ENCODE measurements at regions not wholly inside any gene's neighbourhood (a gene's known extent, or its start where the extent isn't known, plus 50 kb on each side); places are given as distances from the start of the nearest gene placed in this dataset.

DNA sequence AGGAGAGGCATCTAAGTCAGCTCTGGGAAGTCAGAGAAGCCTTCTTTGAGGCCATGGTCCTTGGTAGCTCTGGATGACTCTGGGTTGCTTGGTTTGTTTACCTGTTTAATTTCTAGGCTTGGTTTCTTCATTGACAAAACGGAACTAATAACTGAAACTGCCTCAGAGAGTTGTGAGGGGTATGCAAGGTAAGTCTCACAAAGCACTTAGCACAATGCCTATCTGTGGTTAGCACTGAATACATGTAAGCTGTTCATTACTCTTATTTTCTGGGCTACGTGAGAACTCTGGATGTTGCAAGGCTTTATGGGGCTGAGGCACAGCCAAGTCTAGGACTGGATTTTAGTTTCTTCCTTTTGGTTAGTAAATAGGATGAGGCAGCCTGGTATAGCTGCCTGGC, 225.8 kb upstream of the NCAM1 start:
- Histone ChIP-seq H3K27ac (no peak overlapping the region), H3K4me3 (IDR thresholded peaks at IDR 0.05; ENCODE audit: insufficient read depth, low read depth, low read length) (no peak overlapping the region), H3K9ac (no peak overlapping the region), H3K79me2 (ENCODE audit: insufficient read depth, low read depth) (no peaks in the 10 kb centered on the region), H4K20me1 (ENCODE audit: insufficient read depth) (no peaks in the 10 kb centered on the region), H3K4me1 (ENCODE audit: low read depth, poor library complexity, severe bottlenecking) (no peaks in the 10 kb centered on the region), H3K36me3 (ENCODE audit: insufficient read depth) (no peaks in the 10 kb centered on the region), H2AFZ (ENCODE audit: low read depth) (no peak overlapping the region), H3K4me2 (no peak overlapping the region), H3K27me3 (ENCODE audit: insufficient read depth, low read depth) (no peaks in the 10 kb centered on the region)
- TF ChIP-seq, protein P1, sequence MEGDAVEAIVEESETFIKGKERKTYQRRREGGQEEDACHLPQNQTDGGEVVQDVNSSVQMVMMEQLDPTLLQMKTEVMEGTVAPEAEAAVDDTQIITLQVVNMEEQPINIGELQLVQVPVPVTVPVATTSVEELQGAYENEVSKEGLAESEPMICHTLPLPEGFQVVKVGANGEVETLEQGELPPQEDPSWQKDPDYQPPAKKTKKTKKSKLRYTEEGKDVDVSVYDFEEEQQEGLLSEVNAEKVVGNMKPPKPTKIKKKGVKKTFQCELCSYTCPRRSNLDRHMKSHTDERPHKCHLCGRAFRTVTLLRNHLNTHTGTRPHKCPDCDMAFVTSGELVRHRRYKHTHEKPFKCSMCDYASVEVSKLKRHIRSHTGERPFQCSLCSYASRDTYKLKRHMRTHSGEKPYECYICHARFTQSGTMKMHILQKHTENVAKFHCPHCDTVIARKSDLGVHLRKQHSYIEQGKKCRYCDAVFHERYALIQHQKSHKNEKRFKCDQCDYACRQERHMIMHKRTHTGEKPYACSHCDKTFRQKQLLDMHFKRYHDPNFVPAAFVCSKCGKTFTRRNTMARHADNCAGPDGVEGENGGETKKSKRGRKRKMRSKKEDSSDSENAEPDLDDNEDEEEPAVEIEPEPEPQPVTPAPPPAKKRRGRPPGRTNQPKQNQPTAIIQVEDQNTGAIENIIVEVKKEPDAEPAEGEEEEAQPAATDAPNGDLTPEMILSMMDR (conservative IDR thresholded peaks at IDR 0.05; ENCODE audit: low read depth, low read length), result no peak

DNA sequence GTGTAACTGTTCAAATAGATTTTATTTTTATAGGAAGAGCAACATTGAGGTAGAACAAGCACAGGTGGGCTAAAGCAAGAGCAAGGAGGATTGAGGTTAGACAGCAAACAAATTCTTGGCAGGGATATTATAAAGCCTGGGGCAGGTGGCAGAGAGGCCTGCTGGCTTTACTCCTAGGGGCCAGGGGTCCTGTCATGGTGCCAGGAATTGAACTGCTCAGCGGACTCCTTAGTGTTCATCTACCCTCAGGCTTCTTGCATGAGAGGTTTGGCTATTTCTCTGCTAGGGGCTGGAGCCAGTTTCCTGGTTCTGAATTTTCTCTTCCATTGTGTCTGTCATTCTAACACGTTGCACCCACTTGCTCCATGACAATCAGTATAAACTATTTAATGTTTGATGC, 217.2 kb upstream of the NCAM1 start:
- no peak overlapping the region for H3K9ac ChIP-seq
- H3K4me2 ChIP-seq, result no peak overlapping the region
- H3K27me3 ChIP-seq (ENCODE audit: insufficient read depth, low read depth), result no peaks in the 10 kb centered on the region
- TF ChIP-seq, protein P1 (conservative IDR thresholded peaks at IDR 0.05; ENCODE audit: low read depth, low read length), result no peak
- no peak overlapping the region for H3K4me3 ChIP-seq (IDR thresholded peaks at IDR 0.05; ENCODE audit: insufficient read depth, low read depth, low read length)
- no peaks in the 10 kb centered on the region for H3K36me3 ChIP-seq (ENCODE audit: insufficient read depth)
- H3K27ac ChIP-seq, result no peak overlapping the region
- H3K79me2 ChIP-seq (ENCODE audit: insufficient read depth, low read depth), result no peaks in the 10 kb centered on the region
- no peak overlapping the region for H2AFZ ChIP-seq (ENCODE audit: low read depth)
- no peaks in the 10 kb centered on the region for H4K20me1 ChIP-seq (ENCODE audit: insufficient read depth)
- no peaks in the 10 kb centered on the region for H3K4me1 ChIP-seq (ENCODE audit: low read depth, poor library complexity, severe bottlenecking)

DNA sequence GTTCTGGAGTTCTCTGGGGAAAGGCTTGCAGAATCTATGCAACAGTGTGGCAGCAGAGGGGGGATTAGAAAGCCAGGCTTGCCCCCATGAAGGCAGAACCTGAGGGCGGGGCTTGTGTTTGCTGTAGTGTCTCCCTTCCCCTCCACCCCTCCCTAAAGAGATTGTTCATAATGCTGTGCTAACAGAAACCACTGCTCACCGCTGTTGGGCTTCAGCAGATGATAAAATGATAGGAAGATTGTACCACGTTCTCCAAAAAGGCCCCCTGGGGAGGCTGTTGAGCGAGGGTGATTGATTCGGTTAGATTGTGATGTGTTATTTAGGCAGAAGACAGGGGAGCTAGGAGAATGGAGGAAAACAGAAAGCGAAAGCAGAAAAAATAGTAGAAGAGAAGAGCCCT, 215.2 kb upstream of the NCAM1 start:
- H3K79me2 ChIP-seq (ENCODE audit: insufficient read depth, low read depth), result no peaks in the 10 kb centered on the region
- no peaks in the 10 kb centered on the region for H4K20me1 ChIP-seq (ENCODE audit: insufficient read depth)
- no peak overlapping the region for H3K27ac ChIP-seq
- H3K27me3 ChIP-seq (ENCODE audit: insufficient read depth, low read depth), result no peaks in the 10 kb centered on the region
- H2AFZ ChIP-seq (ENCODE audit: low read depth), result no peak overlapping the region
- H3K36me3 ChIP-seq (ENCODE audit: insufficient read depth), result no peaks in the 10 kb centered on the region
- H3K9ac ChIP-seq, result no peak overlapping the region
- no peaks in the 10 kb centered on the region for H3K4me1 ChIP-seq (ENCODE audit: low read depth, poor library complexity, severe bottlenecking)
- H3K4me3 ChIP-seq (IDR thresholded peaks at IDR 0.05; ENCODE audit: insufficient read depth, low read depth, low read length), result no peak overlapping the region
- H3K4me2 ChIP-seq, result no peak overlapping the region
- TF ChIP-seq, protein P1 (conservative IDR thresholded peaks at IDR 0.05; ENCODE audit: low read depth, low read length), result no peak

DNA sequence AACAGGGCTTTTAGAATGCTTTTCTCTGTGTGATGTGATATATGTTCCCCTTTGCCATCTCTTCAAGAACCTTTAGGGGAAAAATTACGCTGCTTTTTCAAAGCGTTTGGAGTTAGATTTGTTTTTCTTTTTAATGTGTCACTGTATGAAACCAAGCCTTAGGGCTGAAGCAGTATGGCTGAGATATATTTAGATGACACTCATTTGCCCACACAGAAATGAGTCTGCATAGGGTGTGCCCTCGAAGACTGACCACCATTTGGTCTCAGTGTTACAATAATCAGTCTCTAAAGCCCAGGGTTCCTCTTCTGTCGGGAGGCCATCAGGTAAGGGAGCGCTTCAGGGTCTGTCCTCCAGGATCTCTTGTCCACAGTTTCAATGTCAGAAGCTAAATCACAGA, 213.0 kb upstream of the NCAM1 start:
- Histone ChIP-seq H3K9ac (no peak overlapping the region), H3K36me3 (ENCODE audit: insufficient read depth) (no peaks in the 10 kb centered on the region), H3K27me3 (ENCODE audit: insufficient read depth, low read depth) (no peaks in the 10 kb centered on the region), H3K79me2 (ENCODE audit: insufficient read depth, low read depth) (no peaks in the 10 kb centered on the region), H3K27ac (no peak overlapping the region), H3K4me1 (ENCODE audit: low read depth, poor library complexity, severe bottlenecking) (no peaks in the 10 kb centered on the region), H4K20me1 (ENCODE audit: insufficient read depth) (no peaks in the 10 kb centered on the region), H3K4me2 (no peak overlapping the region), H2AFZ (ENCODE audit: low read depth) (no peak overlapping the region), H3K4me3 (IDR thresholded peaks at IDR 0.05; ENCODE audit: insufficient read depth, low read depth, low read length) (no peak overlapping the region)
- TF ChIP-seq, protein P1 (conservative IDR thresholded peaks at IDR 0.05; ENCODE audit: low read depth, low read length), result no peak
